GM13976 (cell line): ENCODE measurements at regions not wholly inside any gene's neighbourhood (a gene's known extent, or its start where the extent isn't known, plus 50 kb on each side); places are given as distances from the start of the nearest gene placed in this dataset.

Experiments
- DNase-seq: peaks from one replicate; pipeline ENCODE4 v3.0.0; 2012; ENCODE audit warnings: low spot score
- in situ Hi-C: fragments of 300-500 bp; cut with MboI; formaldehyde crosslinking; loops from one replicate; pipeline ENCODE4 v1.12.0; 2022; ENCODE audit warnings: low sequenced_read_pairs, mixed read lengths, inconsistent platforms; ENCODE audit not compliant: unreplicated experiment
- TF ChIP-seq, protein P1 (sequence below): IDR thresholded peaks from 2 replicates; pipeline ENCODE4 v1.5.1; 2012; ENCODE audit warnings: borderline replicate concordance, mild to moderate bottlenecking; ENCODE audit not compliant: insufficient read depth; ENCODE audit errors: extremely low read depth, missing control alignments, control extremely low read depth

- in situ Hi-C loops: no loop called here
- TF ChIP-seq, protein P1, sequence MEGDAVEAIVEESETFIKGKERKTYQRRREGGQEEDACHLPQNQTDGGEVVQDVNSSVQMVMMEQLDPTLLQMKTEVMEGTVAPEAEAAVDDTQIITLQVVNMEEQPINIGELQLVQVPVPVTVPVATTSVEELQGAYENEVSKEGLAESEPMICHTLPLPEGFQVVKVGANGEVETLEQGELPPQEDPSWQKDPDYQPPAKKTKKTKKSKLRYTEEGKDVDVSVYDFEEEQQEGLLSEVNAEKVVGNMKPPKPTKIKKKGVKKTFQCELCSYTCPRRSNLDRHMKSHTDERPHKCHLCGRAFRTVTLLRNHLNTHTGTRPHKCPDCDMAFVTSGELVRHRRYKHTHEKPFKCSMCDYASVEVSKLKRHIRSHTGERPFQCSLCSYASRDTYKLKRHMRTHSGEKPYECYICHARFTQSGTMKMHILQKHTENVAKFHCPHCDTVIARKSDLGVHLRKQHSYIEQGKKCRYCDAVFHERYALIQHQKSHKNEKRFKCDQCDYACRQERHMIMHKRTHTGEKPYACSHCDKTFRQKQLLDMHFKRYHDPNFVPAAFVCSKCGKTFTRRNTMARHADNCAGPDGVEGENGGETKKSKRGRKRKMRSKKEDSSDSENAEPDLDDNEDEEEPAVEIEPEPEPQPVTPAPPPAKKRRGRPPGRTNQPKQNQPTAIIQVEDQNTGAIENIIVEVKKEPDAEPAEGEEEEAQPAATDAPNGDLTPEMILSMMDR: no peak
Measured at GRCh38 chr9:18359335-18359734, 114.6 kb upstream of the ADAMTSL1 start.

GRCh38 chr9:18360005-18360404 is 113.9 kb upstream of the ADAMTSL1 start:
- TF ChIP-seq, protein P1: no peak
- no peak for DNase-seq
- in situ Hi-C loops: no loop called here

More at GRCh38 chr9:18359335-18359734, 114.6 kb upstream of the ADAMTSL1 start:
- no peak for DNase-seq

- TF ChIP-seq, protein P1: no peak
- in situ Hi-C loops: no loop called here
- DNase-seq: no peak
Measured at GRCh38 chr9:18361646-18362045, 112.3 kb upstream of the ADAMTSL1 start.

- TF ChIP-seq, protein P1: no peak
- DNase-seq: no peak
- in situ Hi-C loops: no loop called here
Measured at GRCh38 chr9:18362166-18362565, 111.8 kb upstream of the ADAMTSL1 start.

DNA sequence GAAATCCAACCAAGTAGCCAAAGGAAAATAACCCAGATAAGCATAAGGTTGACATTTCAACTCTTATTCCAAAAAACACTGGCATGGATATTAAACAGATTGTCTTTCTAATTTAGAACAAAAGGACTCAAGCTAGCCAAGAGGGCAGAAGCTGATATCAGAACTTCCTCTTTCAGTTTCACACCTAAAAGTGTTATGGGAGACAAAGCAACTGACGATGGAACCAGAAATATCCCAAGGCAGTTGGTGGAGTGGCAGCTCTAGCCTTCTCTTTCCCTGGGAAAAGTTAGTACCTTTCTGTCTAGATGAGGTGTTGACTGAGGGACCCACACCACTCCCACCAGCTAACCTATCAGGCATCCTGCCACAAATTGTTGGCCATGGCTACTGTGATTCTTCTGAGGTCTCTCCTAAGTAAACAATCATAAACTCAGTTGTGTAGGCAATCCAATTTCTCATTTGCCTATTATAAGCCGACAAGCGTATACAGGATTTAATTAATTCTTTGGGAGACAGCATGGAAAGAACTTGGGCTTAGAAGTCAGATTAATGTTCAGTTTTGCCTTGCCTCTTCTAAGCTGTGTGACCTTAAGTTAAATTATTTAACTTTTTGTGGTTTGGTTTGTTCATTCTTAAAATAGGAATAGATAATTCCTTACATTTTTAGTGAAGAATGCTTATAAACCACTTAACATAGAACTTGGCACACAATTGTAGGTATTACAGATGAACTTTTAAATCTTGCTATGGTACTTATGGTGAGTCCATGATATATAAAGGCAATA is 110.9 kb upstream of the ADAMTSL1 start:
- peak; percentile 21 for DNase-seq
- TF ChIP-seq, protein P1: no peak

GRCh38 chr9:18365651-18366050 is 108.3 kb upstream of the ADAMTSL1 start:
- TF ChIP-seq, protein P1: no peak
- no peak for DNase-seq
- in situ Hi-C loops: no loop called here

More for the DNA sequence above, 110.9 kb upstream of the ADAMTSL1 start:
- in situ Hi-C loops: no loop called here

DNA sequence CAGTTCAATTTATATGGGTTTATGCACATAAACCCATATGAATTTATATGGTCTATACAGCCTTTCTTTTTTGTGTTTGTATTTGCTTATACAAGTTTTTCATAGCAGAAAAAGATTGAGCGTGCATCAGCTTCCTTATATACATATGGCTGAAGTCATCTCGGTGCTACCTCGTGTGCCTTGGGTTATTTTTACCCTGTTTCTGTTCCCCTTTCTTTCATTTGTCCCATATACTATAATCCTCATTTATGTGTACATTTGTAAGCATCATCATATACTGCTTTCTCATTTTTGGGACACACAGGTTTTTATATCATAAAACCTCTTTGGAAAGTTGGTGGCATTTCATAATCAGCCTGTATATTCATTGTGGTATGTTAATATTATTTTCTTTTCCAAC is 107.8 kb upstream of the ADAMTSL1 start:
- in situ Hi-C loops: no loop called here
- TF ChIP-seq, protein P1: no peak

More for the DNA sequence above, 107.8 kb upstream of the ADAMTSL1 start:
- DNase-seq: peak; percentile 45
